Naive B cell (primary cell): ENCODE measurements at regions not wholly inside any gene's neighbourhood (a gene's known extent, or its start where the extent isn't known, plus 50 kb on each side); places are given as distances from the start of the nearest gene placed in this dataset.

Experiments used
- ATAC-seq, 2 donors: fragments of 150-1000 bp; cut with Tn5 transposase; 2 replicates each; pipeline ENCODE4 v1.10.0; 2021; ENCODE audit warnings: low read depth in 2 of 2, mild to moderate bottlenecking in 2 of 2, moderate library complexity in 2 of 2
- DNase-seq: peaks from one replicate; pipeline ENCODE4 v3.0.0; 2022
- H3K27ac Mint-ChIP-seq, 6 donors: one replicate each; pipeline ENCODE4 v1.8.0; 2020 to 2022; ENCODE audit warnings: mild to moderate bottlenecking in 6 of 6, mixed read lengths in 6 of 6, moderate library complexity in 5 of 6, inconsistent platforms in 2 of 6
- H3K27me3 Mint-ChIP-seq, 3 donors: one replicate each; pipeline ENCODE4 v1.8.0; 2021 to 2022; ENCODE audit warnings: mixed read lengths in 3 of 3, mild to moderate bottlenecking in 1 of 3
- H3K36me3 Mint-ChIP-seq, 2 donors: one replicate each; pipeline ENCODE4 v1.8.0; 2020 to 2022; ENCODE audit warnings: mixed read lengths in 2 of 2, inconsistent platforms in 1 of 2, mild to moderate bottlenecking in 1 of 2
- H3K4me1 Mint-ChIP-seq, 3 donors: one replicate each; pipeline ENCODE4 v1.8.0; 2020 to 2022; ENCODE audit warnings: mixed read lengths in 3 of 3, inconsistent platforms in 1 of 3, mild to moderate bottlenecking in 1 of 3, moderate library complexity in 1 of 3
- H3K4me3 Mint-ChIP-seq, 8 donors: one replicate each; pipeline ENCODE4 v1.8.0; 2020 to 2022; ENCODE audit warnings: mild to moderate bottlenecking in 8 of 8, mixed read lengths in 8 of 8, moderate library complexity in 8 of 8, inconsistent platforms in 2 of 8
- H3K9me3 Mint-ChIP-seq, 7 donors: one replicate each; pipeline ENCODE4 v1.8.0; 2020 to 2022; ENCODE audit warnings: mixed read lengths in 7 of 7, mild to moderate bottlenecking in 5 of 7, inconsistent platforms in 2 of 7, moderate library complexity in 1 of 7

DNA sequence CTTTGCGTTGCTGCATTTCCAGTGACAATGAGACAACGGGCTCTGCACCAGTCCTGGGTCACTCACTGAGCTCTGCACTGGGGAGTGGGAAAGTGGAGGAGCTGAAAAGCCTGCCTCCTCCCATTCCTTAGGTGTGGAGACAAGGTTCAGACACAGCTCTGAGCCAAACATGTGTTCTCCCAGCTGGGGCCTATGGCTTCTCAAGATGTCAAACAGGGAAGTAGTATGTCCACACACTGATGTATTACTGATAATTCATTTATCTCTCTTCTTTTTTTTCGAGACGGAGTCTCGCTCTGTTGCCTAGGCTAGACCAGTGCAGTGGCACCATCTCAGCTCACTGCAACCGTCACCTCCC, 90.2 kb upstream of the SLC4A7 start:
- H3K4me1 Mint-ChIP-seq, result no peaks in the 10 kb centered on the region
- H3K36me3 Mint-ChIP-seq, result no peaks in the 10 kb centered on the region
- H3K27me3 Mint-ChIP-seq, result no peaks in the 10 kb centered on the region
- no peak for ATAC-seq
- H3K9me3 Mint-ChIP-seq, result no peaks in the 10 kb centered on the region
- no peak overlapping the region for H3K27ac Mint-ChIP-seq
- DNase-seq, result no peak
- H3K4me3 Mint-ChIP-seq, result no peak overlapping the region

DNA sequence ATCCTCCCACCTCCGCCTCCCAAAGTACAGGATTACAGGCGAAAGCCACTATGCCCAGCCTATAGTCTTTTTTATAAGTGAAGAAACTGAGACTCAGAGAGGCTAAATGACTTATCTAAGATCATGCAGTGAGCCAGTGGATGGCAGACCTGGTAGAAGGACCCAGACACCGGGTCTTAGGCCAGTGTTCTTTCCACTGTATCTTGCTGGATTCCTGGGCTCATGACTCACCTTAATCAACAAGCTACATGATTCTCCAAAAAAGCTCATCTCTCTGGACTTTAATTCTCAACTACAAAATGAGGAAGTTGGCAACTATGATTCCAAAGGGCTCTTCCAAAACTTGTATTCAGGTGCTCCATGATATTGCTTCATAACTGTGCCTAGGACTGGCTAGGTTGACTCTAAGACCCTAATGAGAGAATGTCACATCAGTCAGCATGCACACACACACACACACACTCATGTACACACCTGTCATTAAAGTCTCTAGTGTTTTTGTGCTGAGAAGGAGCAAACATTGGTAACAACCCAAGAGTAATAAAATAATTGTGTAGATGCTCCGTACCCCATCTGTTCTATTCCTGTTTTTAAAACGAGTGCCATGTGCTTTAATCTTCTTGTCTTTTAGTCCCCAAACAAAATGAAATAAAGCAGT, 89.7 kb upstream of the SLC4A7 start:
- no peak overlapping the region for H3K27ac Mint-ChIP-seq
- DNase-seq (no peak), ATAC-seq (no peak)
- no peaks in the 10 kb centered on the region for H3K4me1 Mint-ChIP-seq
- no peaks in the 10 kb centered on the region for H3K27me3 Mint-ChIP-seq
- no peak overlapping the region for H3K4me3 Mint-ChIP-seq
- no peaks in the 10 kb centered on the region for H3K36me3 Mint-ChIP-seq
- H3K9me3 Mint-ChIP-seq, result no peaks in the 10 kb centered on the region

DNA sequence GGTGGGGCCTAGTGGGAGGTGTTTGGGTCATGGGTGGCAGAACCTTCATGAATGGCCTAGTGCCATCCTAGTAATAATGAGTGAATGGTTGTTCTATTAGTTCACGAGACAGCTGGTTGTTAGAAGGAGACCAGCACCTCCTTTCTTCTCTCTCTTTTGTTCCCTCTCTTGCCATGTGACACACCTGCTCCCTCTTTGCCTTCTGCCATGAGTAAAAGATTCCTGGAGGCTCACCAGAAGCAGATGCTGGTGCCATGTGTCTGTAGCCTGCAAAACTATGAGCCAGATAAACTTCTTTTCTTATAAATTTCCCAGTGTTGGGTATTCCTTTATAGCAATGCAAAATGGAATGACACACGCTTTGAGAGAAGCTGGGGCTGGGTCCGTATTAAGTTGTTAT, 89.0 kb upstream of the SLC4A7 start:
- no peak for DNase-seq
- Mint-ChIP-seq H3K27me3 (no peaks in the 10 kb centered on the region), H3K4me1 (no peaks in the 10 kb centered on the region), H3K9me3 (no peaks in the 10 kb centered on the region), H3K36me3 (no peaks in the 10 kb centered on the region), H3K27ac (no peak overlapping the region), H3K4me3 (no peak overlapping the region)
- ATAC-seq, result no peak

DNA sequence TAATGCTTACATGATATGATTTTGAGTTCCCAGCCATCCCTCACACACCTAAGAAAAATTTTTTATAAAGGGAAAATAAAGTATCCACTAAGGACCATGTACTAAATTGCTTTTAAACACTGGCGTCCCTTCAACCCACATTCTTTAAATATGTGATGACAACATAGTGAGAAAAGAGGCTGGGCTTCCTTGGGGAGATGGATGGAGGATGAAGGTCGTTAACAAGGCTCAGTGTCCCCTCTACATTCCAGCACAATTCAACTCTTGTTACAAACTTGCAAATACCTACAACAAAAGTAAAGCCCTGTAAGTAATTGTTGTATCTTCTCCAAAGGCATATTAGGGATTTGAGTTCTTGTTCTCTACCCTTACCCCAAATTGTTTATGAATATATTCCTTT, 87.2 kb upstream of the SLC4A7 start:
- Mint-ChIP-seq H3K9me3 (no peaks in the 10 kb centered on the region), H3K36me3 (no peaks in the 10 kb centered on the region), H3K4me3 (no peak overlapping the region), H3K4me1 (no peaks in the 10 kb centered on the region), H3K27me3 (no peaks in the 10 kb centered on the region), H3K27ac (no peak overlapping the region)
- ATAC-seq, result no peak
- DNase-seq, result no peak

DNA sequence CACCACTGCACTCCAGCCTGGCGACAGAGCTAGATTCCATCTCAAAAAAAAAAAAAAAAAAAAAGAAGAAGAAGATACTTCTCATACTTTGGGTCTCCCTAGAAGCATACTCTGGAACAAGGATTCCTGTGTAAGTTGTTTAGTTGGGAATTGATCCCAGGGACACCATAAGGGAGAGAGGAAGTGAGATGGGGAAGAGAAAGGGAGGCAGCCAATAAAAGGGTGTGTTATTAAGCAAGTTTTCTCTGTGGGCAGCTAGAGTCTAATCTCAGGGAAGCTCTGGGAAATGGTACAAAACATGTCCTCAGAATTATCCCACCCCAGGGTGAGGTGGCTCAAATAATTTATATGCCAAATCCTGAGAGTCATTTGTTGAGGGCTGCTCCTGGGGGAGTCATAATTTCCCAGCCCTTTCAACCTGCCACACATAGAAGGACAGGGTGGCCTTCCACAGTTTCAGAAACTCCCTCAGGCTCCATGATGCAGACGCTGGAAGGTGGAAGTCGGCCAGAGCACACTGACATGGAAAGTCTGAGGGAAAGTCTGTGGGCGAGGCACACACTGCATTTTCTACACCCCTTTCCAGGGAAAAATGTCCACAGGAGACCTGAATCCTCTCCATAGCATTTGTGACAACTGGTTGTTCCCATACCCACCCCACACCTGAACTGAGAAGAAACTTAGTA, 86.4 kb upstream of the SLC4A7 start:
- Mint-ChIP-seq H3K27ac (no peak overlapping the region), H3K27me3 (no peaks in the 10 kb centered on the region), H3K36me3 (no peaks in the 10 kb centered on the region), H3K4me1 (no peaks in the 10 kb centered on the region), H3K4me3 (peak overlapping the region in 1 of 8 donors; percentile 65), H3K9me3 (no peaks in the 10 kb centered on the region)
- ATAC-seq (no peak), DNase-seq (no peak)

DNA sequence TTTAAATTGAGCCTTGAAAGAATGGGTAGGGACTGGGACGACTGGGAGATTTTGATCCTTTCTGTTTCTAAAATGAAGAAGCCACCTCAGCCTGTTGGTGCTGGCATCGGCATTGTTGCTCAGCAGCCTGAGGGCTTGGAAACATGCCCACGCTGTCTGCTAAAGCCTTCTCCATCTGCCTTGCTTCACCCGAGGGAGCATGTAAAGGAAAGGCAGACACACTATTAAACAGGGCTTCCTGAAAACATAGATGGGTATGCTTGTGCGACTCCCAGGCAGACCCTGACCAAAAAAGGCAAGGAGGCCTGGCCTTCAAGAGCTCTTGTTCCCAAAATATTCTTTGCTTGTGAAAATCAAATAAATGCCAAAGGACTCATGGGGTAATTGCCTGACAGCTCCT, 84.2 kb upstream of the SLC4A7 start:
- H3K36me3 Mint-ChIP-seq, result no peaks in the 10 kb centered on the region
- H3K9me3 Mint-ChIP-seq, result no peaks in the 10 kb centered on the region
- H3K27me3 Mint-ChIP-seq, result no peaks in the 10 kb centered on the region
- DNase-seq, result no peak
- ATAC-seq, result no peak
- no peaks in the 10 kb centered on the region for H3K4me1 Mint-ChIP-seq
- H3K4me3 Mint-ChIP-seq, result no peak overlapping the region
- no peak overlapping the region for H3K27ac Mint-ChIP-seq

DNA sequence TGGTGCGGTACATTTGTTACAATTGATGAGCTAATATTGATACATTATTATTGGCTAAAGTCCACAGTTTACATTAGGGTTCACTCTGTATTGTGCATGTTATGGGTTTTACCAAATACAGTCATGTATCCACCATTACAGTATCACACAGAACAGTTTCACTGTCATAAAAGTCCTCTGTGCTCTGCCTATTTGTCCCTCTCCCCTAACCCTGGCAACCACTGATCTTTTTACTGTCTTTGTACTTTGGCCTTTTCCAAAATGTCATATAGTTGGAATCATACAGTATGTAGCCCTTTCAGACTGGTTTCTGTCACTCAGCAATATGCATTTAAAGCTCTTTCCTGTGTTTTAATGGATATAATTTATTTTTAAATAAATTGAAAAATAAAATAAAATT, 83.1 kb upstream of the SLC4A7 start:
- Mint-ChIP-seq H3K36me3 (no peaks in the 10 kb centered on the region), H3K9me3 (no peaks in the 10 kb centered on the region), H3K4me3 (no peak overlapping the region), H3K27ac (no peak overlapping the region), H3K27me3 (no peaks in the 10 kb centered on the region), H3K4me1 (no peaks in the 10 kb centered on the region)
- DNase-seq (no peak), ATAC-seq (no peak)

DNA sequence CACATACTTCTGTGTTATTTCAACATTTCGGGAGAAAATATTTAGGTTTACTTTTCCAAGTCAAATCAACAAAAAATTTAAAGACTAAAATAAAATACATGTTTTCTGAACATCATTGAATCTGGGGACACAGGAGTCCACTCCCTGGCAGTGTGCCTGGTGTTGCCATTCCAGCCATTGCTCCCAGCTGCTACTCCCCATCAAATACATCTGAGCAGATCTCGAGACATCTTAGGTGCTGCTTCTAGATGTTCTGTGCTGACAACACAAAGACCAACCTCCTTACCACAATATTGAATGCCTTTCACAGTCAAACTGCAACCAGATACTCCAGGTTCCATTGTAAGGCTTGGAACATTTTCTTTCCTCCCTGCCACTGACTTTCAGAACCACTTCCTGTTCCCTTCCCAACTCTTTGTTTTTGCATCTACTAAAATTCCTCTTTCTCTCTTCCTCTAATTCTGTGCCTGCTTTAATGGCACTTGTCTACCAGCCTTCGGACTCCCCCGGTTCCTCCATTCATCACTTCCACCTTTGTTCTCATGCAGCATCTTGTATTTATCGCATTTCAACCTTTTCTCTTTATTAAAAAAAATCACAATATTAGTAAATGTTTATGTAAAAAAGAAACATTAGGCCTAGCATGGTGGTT, 81.1 kb upstream of the SLC4A7 start:
- H3K36me3 Mint-ChIP-seq, result no peaks in the 10 kb centered on the region
- H3K4me3 Mint-ChIP-seq, result no peak overlapping the region
- H3K27me3 Mint-ChIP-seq, result no peaks in the 10 kb centered on the region
- no peaks in the 10 kb centered on the region for H3K9me3 Mint-ChIP-seq
- ATAC-seq (no peak), DNase-seq (no peak)
- H3K27ac Mint-ChIP-seq, result no peak overlapping the region
- no peaks in the 10 kb centered on the region for H3K4me1 Mint-ChIP-seq

DNA sequence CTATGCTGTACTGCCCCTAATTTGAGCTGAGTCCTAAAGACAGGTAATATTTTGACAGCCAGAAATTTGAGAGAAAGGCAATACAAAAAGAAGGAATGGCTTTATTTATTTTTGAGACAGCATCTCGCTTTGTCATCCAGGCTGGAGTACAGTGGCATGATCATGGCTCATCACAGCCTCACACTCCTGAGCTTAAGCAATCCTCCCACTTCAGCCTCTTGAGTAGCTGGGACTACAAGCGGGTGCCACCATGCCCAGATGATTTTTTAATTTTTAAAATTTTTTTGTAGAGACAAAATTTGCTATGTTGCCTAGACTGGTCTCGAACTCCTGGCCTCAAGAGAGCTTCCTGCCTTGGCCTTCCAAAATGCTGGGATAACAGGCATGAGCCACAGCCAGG, 77.4 kb upstream of the SLC4A7 start:
- H3K4me1 Mint-ChIP-seq, result no peaks in the 10 kb centered on the region
- H3K4me3 Mint-ChIP-seq, result no peak overlapping the region
- peaks cover 0 to 5% (median under 1%) of the 10 kb centered on the region in 3 donors for H3K27me3 Mint-ChIP-seq
- DNase-seq (no peak), ATAC-seq (no peak)
- no peaks in the 10 kb centered on the region for H3K9me3 Mint-ChIP-seq
- no peaks in the 10 kb centered on the region for H3K36me3 Mint-ChIP-seq
- no peak overlapping the region for H3K27ac Mint-ChIP-seq

DNA sequence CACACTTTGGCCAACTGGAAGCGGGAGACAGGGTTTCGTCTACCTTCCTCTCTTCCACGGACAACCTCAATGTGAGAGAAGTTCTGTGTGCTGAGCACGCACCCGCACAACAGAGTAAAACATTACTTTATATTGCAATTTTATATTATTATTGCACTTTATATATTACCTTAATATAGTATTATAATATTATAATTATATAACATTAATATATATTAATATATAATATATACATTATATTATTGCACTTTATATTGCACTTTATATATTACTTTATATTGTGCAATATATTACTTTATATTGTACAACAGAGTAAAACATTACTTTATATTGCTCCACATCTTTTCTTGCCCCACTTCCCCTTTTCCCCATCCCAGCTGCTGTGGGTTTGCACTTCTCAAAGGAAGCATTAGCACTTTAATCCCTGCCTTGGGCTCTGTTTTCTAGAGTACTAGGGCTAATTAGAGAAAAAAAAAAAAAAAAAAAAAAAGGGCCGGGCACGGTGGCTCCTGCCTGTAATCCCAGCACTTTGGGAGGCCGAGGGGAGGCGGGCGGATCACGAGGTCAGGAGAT, 76.4 kb upstream of the SLC4A7 start:
- DNase-seq (no peak), ATAC-seq (no peak)
- no peak overlapping the region for H3K27ac Mint-ChIP-seq
- H3K9me3 Mint-ChIP-seq, result no peaks in the 10 kb centered on the region
- H3K4me3 Mint-ChIP-seq, result no peak overlapping the region
- H3K4me1 Mint-ChIP-seq, result no peaks in the 10 kb centered on the region
- no peaks in the 10 kb centered on the region for H3K36me3 Mint-ChIP-seq
- peaks cover 0 to 7% (median 5%) of the 10 kb centered on the region in 3 donors for H3K27me3 Mint-ChIP-seq

DNA sequence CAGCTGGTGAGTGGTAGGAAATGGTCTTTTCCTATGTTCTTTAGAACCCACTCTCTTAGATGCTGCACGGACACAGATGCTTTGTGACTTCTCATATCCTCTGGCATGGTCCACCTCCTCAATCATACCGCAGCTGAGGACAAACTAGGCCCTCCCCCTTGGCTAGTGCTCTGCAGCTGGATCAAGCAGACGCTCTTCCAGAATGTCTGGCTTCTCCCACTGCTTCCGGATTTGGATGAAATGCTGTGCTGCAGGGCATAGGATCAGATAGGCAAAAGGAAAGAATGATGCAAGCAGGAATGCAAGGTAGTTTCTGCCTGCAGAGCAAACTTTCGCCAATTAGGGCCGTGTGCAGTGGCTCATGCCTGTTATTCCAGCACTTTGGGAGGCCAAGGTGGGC, 75.7 kb upstream of the SLC4A7 start:
- Mint-ChIP-seq H3K4me1 (no peaks in the 10 kb centered on the region), H3K4me3 (no peak overlapping the region), H3K36me3 (no peaks in the 10 kb centered on the region), H3K27me3 (peaks cover 0 to 7% (median 5%) of the 10 kb centered on the region in 3 donors), H3K9me3 (no peaks in the 10 kb centered on the region), H3K27ac (no peak overlapping the region)
- ATAC-seq, result no peak
- no peak for DNase-seq

DNA sequence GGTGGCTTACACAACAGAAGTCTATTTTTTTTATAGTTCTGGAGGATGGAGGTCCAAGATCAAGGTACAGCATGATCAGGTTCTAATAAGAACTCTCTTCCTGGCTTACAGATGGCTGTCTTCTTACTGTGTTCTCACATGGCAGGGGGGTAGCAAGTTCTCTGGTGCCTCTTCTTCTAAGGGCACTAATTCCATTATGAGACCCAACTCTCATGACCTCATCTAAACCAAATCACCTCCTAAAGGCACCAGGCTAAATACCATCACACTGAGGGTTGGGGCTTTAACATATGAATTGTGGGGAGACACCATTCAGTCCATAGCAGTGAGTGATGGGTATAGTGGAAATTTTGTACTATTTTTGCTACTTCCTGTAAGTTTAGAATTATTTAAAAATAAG, 75.2 kb upstream of the SLC4A7 start:
- no peaks in the 10 kb centered on the region for H3K36me3 Mint-ChIP-seq
- H3K9me3 Mint-ChIP-seq, result no peaks in the 10 kb centered on the region
- no peak overlapping the region for H3K4me3 Mint-ChIP-seq
- peaks cover 0 to 7% (median 5%) of the 10 kb centered on the region in 3 donors for H3K27me3 Mint-ChIP-seq
- no peaks in the 10 kb centered on the region for H3K4me1 Mint-ChIP-seq
- no peak for ATAC-seq
- no peak for DNase-seq
- no peak overlapping the region for H3K27ac Mint-ChIP-seq

DNA sequence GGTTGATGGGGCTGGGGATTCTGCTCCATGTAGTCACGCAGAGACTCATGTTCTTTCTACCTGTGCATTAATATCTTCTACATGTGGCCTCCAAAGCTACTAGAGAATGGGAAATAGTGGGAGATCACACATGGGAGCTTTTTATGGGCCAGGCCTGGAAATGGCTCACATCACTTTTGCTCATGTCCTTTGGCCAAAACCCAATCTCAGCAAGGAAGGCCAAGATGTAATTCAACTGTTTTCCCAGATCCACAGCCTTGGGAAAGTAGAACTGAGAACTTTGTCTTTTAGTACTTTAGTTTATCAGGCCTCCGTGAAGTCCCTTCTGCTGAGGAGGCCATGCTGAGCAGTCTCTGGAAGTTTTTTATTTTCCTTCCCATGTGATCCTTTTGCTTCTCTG, 73.2 kb upstream of the SLC4A7 start:
- ATAC-seq (no peak), DNase-seq (no peak)

DNA sequence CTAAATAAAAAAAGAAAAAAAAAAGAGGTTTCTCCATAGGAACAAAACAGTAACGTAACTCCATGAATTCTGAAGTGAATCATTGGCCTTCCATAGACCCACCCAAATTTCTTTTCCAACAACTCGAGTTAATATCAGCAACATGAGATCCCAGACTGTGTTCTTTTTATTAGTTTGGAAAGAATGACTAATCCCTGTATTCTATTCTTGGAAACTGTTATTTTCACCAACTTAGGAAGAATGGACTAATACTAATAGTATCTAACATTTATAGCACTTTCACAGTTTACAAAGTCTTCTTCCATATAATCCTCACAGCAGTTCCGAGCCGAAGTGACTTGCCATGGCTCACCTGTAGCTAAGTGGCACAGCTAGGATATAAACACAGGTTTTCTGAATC, 72.7 kb upstream of the SLC4A7 start:
- DNase-seq, result no peak
- Mint-ChIP-seq H3K9me3 (peaks cover 3 to 10% (median 4%) of the 10 kb centered on the region in 7 donors), H3K36me3 (peaks cover 0 to 9% of the 10 kb centered on the region in 2 donors), H3K4me1 (no peaks in the 10 kb centered on the region), H3K4me3 (no peak overlapping the region), H3K27ac (no peak overlapping the region), H3K27me3 (peaks cover 5 to 22% (median 7%) of the 10 kb centered on the region in 3 donors)
- no peak for ATAC-seq

More for the DNA sequence above, 73.2 kb upstream of the SLC4A7 start:
- Mint-ChIP-seq H3K9me3 (peaks cover 0 to 4% (median 0%) of the 10 kb centered on the region in 7 donors), H3K27ac (no peak overlapping the region), H3K27me3 (peaks cover 2 to 17% (median 5%) of the 10 kb centered on the region in 3 donors), H3K36me3 (peaks cover 0 to 3% of the 10 kb centered on the region in 2 donors), H3K4me3 (no peak overlapping the region), H3K4me1 (no peaks in the 10 kb centered on the region)
